NCI-H82 (cell line): ENCODE measurements at regions not wholly inside any gene's neighbourhood (a gene's known extent, or its start where the extent isn't known, plus 50 kb on each side); places are given as distances from the start of the nearest gene placed in this dataset.
"Not testable (repeated sequence)": the region's sequence is repeated elsewhere in the genome, so short reads cannot be mapped to it uniquely, and the experiment has no call there.

Source experiments
- DNase-seq: peaks from one replicate; lab custom pipeline; 2025; lab: John Stamatoyannopoulos, UW

DNA sequence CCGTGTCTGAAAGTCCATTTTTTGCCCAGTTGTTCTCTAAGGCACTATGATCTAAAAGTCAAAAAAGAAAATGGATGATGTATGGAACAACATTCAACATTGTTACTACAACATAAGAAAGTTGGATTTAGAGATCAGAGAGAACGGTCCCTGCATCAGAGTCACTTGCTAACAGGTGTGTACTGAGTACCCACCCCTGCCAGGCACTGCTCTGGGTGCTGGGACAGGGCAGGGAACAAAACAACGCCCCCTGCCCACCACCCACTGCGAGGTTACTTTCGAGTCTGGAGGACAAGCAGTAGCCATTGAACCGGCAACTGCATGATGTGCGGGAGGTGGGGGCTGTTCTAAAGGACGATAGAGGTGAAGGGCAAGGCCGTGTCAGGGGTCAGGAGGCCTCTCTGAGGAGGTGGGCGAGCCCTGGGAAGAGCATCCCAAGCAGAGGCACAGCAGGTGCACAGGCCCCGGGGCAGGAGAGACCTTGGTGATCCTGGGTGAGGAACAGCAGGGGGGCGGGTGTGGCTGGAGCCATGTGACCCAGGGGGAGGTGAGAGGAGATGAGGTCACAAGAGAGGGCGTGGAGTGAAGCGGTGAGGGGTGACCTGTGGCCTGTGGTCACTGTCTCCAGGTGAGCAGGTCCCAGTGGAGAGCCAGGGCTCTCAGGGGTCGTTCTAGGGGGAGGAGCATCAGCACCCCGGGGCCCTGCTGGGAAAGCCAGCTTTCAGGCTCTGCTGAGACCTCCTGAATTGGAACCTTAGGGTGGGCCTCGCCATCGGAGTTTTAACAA is 197.5 kb upstream of the SULF2 start:
- no peak for DNase-seq

DNA sequence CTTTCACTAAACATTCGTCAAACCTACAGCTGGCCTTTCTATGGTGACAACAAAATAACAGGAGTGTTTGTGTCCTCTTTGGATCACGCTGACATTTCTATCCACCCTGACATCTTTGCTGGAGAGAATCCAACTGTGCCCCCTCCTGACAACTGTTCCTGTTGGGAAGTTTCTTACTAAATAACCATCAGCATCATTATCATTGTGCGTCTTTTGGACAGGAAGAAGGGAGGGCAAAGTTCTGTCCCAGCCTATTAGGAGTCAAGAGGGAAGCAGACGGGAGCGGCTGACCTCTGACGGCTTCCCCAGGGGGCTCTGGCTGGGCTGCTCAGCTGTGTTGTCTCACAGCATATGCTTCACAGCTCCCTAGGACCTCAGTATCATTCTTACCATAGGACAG is 195.9 kb upstream of the SULF2 start:
- DNase-seq, result no peak

- no peak for DNase-seq
These were observed 195.3 kb upstream of the SULF2 start for GRCh38 chr20:47980336-47981177.

GRCh38 chr20:47979361-47980095 is 194.2 kb upstream of the SULF2 start:
- DNase-seq, result not testable (repeated sequence)

- DNase-seq, result not testable (repeated sequence)
These were observed 193.3 kb upstream of the SULF2 start for GRCh38 chr20:47978428-47979120.

DNA sequence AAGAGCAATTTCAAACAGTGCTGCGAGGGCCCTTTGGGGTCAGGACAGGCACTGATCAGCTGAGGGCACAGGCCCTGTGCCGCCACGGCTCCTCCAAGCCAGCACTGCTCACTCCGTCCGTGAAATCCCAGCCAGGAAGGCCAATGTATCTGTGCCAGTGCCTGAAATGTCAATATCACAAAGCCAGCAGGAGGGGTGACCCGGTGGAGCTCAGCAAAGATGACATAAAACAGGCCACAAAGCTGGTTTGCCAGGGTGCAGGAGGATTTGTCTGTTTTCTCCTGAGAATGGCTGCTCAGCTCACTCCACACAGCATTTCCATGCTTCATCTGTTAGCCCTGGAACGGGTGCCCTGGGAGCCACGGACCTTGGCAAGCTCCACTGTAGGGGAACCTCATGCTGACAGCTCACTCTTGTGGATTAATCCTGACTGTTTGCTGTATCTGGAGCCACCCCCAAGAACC is 192.5 kb upstream of the SULF2 start:
- DNase-seq, result not testable (repeated sequence)

- DNase-seq, result peak; percentile 28
These were observed 191.9 kb upstream of the SULF2 start for GRCh38 chr20:47977017-47977788.

GRCh38 chr20:47974234-47974878 is 189.1 kb upstream of the SULF2 start:
- no peak for DNase-seq

DNA sequence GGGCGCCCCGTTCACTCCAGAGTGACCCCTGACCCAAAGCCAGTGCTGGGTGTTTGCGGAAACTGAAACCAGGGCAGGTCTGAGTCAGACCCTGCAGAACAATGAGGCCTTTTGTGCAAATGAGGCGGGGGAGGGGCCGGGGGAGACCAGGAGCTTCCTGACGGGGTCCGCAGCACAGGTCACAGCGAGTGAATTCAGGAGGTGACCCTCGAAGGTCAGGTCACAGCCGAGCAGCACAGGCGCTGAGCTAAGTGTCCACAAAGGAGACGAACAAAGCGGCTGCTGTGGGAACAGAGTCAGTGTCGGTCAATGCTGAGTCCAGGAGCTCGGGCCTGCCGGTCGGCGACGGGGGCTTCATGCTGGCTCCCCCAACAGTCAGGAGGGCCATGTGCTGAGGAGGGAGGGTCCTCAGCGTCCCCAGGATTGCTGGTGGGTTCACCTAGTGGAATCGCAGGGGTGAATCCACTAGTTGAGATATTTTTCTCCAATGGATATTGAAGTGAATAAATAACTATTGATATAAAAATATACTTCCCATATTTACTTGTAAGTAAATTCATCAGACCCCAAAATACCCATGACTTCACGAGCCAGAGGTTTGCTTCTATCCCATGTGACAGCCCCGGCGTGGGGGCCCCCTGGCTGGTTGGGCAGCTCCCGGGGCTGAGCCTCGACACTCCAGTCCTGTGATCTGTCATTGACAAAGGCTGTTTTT is 188.4 kb upstream of the SULF2 start:
- no peak for DNase-seq

GRCh38 chr20:47972916-47973309 is 187.6 kb upstream of the SULF2 start:
- DNase-seq, result no peak

DNA sequence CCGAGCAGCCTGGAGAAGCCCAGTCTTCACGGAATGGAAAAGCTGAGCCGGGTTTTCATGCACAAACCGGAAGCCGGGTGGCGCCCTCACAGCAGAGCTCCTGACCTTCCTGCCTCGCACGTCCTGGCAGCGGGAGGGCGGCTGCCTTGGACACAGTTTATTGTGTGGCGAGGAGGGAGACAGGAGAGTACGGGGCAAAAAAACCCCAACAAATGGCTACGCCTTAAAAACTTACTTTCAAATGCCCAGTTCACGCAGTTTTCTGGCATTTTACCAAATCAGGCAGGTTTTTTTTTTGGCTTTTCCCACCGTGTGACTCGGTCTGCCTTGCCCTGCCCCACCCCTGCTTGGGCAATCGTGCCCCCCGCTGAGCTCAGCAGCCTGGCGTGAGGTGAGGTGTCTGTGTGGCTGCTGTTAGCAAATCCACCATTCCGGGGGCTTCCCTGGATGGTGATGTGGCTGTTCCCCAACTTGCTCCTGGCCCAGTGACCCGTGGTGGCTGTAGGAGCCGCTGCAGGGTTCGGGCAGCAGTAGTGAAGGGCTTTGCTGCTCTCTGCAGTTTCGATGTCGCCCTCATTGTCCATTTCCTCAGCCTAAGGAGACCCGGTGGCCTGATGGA is 187.1 kb upstream of the SULF2 start:
- peak; percentile 31 for DNase-seq

DNA sequence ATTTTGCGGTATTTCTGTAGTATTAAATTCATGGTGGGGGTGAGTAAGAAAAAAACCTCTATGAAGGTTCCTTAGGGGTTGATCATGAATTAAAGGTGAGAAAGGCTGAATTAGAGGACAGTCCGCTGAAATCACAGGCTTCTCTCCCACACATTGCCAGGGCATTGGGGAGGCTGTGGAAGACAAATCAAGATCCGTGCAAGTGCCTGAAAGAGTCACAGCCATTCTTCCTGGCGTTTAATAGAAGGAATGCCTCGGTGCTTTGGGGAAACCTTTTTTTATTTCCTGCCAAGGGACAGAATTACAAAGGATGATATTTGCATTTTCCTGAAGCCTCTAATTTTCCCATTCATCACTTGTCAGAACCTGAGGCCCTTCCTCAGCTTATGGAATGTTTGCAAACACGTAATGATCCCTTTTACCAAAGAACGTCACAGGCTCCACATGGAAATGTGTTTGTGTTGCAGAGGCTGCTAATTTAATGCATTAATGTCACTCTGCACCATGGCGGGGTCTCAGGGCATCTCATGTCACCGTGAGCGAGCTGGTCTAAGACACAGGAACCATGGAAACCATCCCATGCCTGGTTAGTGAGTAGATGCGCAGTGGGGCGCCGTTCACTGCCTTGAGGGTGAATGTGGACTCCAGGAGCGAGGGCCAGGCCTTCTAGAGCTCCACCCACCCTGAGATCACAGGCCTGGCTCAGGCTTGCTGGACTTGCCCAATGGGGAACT is 185.9 kb upstream of the SULF2 start:
- no peak for DNase-seq

GRCh38 chr20:47970282-47970903 is 185.1 kb upstream of the SULF2 start:
- no peak for DNase-seq

- DNase-seq, result no peak
These were observed 184.1 kb upstream of the SULF2 start for GRCh38 chr20:47969426-47969825.

DNA sequence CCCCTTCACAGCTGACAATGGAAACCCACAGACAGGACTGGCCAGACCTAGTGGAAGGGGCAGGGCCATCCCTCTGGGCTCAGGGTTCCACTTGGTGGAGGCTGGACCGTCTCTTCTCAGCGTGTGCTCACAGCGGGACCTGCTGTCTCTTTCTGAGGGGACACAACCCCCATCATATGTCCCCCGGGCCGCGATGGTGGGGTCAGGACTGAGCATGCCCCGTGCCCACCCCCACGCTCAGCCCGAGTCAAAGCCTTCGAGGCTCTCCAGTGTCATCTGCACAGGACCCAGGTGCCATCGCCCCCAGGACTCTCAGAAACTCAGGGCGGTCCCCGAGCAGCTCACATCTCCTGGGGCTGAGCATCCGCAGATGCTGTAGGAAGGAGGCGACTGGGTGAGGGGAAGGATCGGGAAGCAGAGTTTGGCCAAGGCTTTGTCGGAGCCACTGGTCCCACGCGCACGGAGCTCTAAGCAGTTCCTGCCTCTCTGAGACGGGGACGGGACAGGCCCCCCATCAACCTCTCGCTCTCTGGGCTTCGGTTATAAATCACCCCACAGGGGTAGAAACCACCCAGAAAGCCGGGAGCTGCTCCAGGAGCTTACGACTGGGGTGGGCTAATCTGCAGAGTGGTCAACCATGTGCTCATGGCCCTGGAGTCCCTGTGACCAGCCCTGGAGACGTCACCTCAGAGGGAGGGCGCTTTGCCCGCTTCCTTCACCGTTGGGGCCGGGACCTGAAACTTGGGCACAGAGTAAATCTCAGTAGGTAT is 183.4 kb upstream of the SULF2 start:
- DNase-seq, result no peak

DNA sequence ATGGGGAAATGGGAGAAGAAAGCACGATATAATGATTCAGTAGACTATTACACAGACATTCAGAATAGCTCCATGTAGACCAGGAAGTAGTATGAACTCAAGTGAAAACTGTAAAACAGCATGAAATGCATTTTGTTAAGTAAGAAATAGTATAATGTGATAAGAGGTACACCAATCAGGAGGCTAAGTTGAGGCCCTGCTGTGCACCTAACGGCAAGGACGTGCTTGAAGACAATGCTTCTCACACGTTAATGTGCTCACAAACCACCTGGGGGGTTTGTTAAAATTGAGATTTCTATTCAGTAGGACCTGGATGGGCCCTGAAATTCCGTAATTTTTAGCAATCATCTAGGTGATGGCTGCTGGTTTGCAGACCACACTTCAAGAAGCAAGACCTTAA is 178.9 kb upstream of the SULF2 start:
- DNase-seq, result no peak

DNA sequence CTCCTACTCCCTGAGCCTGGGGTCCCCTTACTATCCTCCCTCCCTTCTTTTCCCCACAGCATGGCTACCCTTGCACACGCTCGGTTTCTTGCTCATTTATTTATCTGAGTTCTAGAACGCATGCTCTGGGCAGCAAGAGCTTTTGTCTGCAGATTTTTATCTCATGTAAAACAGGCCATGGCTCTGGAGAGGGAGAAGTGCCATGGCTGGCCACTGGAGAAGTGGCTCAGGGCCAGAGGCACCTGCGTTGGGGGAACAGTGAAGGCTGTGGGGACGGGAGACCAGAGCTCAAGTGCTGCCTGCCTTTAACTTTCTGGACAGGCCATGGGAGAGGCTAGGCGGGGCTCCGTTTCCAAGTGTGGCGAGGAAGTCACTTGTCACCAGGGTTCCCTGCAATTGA is 177.7 kb upstream of the SULF2 start:
- no peak for DNase-seq
